H9 (cell line): ENCODE measurements at regions not wholly inside any gene's neighbourhood (a gene's known extent, or its start where the extent isn't known, plus 50 kb on each side); places are given as distances from the start of the nearest gene placed in this dataset.
A peak's percentile ranks its signal among the peaks of the same experiment; 100 is the strongest.

Experiments
- DNase-seq: peaks from one replicate; pipeline ENCODE4 v3.0.0-alpha.2; 2017
- H2AFZ ChIP-seq: one replicate; pipeline ENCODE4 v1.6.1; 2013; ENCODE audit warnings: mild to moderate bottlenecking, low read length, control low read depth, moderate library complexity
- H2AK5ac ChIP-seq: 2 replicates; pipeline ENCODE4 v1.6.1; 2013; ENCODE audit warnings: low read length, control low read depth, mixed read lengths; ENCODE audit not compliant: insufficient read length
- H2BK120ac ChIP-seq: one replicate; pipeline ENCODE4 v1.6.1; 2013; ENCODE audit warnings: low read depth, mild to moderate bottlenecking, low read length, control low read depth, inconsistent platforms; ENCODE audit not compliant: poor library complexity, severe bottlenecking
- H2BK12ac ChIP-seq: 2 replicates; pipeline ENCODE4 v1.6.1; 2013; ENCODE audit warnings: low read length, control low read depth, mixed read lengths, low read depth; ENCODE audit not compliant: insufficient read length
- H2BK15ac ChIP-seq: 2 replicates; pipeline ENCODE4 v1.6.1; 2013; ENCODE audit warnings: low read depth, low read length, control low read depth
- H2BK20ac ChIP-seq: one replicate; pipeline ENCODE4 v1.6.1; 2013; ENCODE audit warnings: low read depth, mild to moderate bottlenecking, low read length, control low read depth, inconsistent platforms; ENCODE audit not compliant: poor library complexity, severe bottlenecking
- H2BK5ac ChIP-seq: 2 replicates; pipeline ENCODE4 v1.6.1; 2013; ENCODE audit warnings: low read length, control low read depth, mixed read lengths; ENCODE audit not compliant: insufficient read length
- H3K14ac ChIP-seq: 2 replicates; pipeline ENCODE4 v1.6.1; 2013; ENCODE audit warnings: low read length, control low read depth; ENCODE audit not compliant: insufficient read depth
- H3K18ac ChIP-seq: 2 replicates; pipeline ENCODE4 v1.6.1; 2013; ENCODE audit warnings: low read depth, mild to moderate bottlenecking, mixed read lengths, low read length, control low read depth; ENCODE audit not compliant: insufficient read length
- H3K23ac ChIP-seq: 2 replicates; pipeline ENCODE4 v1.6.1; 2013; ENCODE audit warnings: low read length, control low read depth, mixed read lengths, low read depth; ENCODE audit not compliant: insufficient read length
- H3K23me2 ChIP-seq: 2 replicates; pipeline ENCODE4 v1.6.1; 2013; ENCODE audit warnings: low read depth, mild to moderate bottlenecking, mixed read lengths, low read length, control low read depth; ENCODE audit not compliant: insufficient read length, poor library complexity, severe bottlenecking
- H3K27ac ChIP-seq: 2 replicates; pipeline ENCODE4 v1.5.1; 2013; ENCODE audit warnings: low read length, control low read depth, mixed read lengths, low read depth; ENCODE audit not compliant: insufficient read length
- H3K27me3 ChIP-seq: 2 replicates; pipeline ENCODE4 v1.6.1; 2013; ENCODE audit warnings: low read length, control low read depth, inconsistent platforms; ENCODE audit not compliant: insufficient read depth
- H3K4ac ChIP-seq: 2 replicates; pipeline ENCODE4 v1.6.1; 2013; ENCODE audit warnings: low read depth, mild to moderate bottlenecking, control low read depth, inconsistent platforms, low read length, moderate library complexity
- H3K4me1 ChIP-seq: 2 replicates; pipeline ENCODE4 v1.6.1; 2013; ENCODE audit warnings: low read length, control low read depth, inconsistent platforms; ENCODE audit not compliant: insufficient read depth
- H3K4me2 ChIP-seq: 2 replicates; pipeline ENCODE4 v1.6.1; 2013; ENCODE audit warnings: low read length, control low read depth, mixed read lengths; ENCODE audit not compliant: insufficient read length, insufficient read depth
- H3K56ac ChIP-seq: 2 replicates; pipeline ENCODE4 v1.6.1; 2013; ENCODE audit warnings: low read depth, mild to moderate bottlenecking, mixed read lengths, low read length, control low read depth; ENCODE audit not compliant: insufficient read length
- H3K79me1 ChIP-seq: 2 replicates; pipeline ENCODE4 v1.6.1; 2013; ENCODE audit warnings: low read depth, mild to moderate bottlenecking, moderate library complexity, low read length, control low read depth, inconsistent platforms; ENCODE audit not compliant: insufficient read depth, poor library complexity, severe bottlenecking
- H3K79me2 ChIP-seq: 2 replicates; pipeline ENCODE4 v1.6.1; 2013; ENCODE audit warnings: low read length, control low read depth, inconsistent platforms; ENCODE audit not compliant: insufficient read depth
- H3K9ac ChIP-seq: 2 replicates; pipeline ENCODE4 v1.6.1; 2013; ENCODE audit warnings: low read length, control low read depth, mixed read lengths; ENCODE audit not compliant: insufficient read length; ENCODE audit errors: extremely low read depth
- H3K9me3 ChIP-seq: one replicate; pipeline ENCODE4 v1.6.1; 2013; ENCODE audit warnings: low read depth, low read length, inconsistent platforms; ENCODE audit not compliant: control insufficient read depth
- H3T11ph ChIP-seq: one replicate; pipeline ENCODE4 v1.6.1; 2013; ENCODE audit warnings: mild to moderate bottlenecking, low read length, control low read depth, inconsistent platforms
- H4K20me1 ChIP-seq: one replicate; pipeline ENCODE4 v1.6.1; 2013; ENCODE audit not compliant: control insufficient read depth, insufficient read length, insufficient read depth
- H4K5ac ChIP-seq: 2 replicates; pipeline ENCODE4 v1.6.1; 2013; ENCODE audit warnings: low read depth, mild to moderate bottlenecking, mixed read lengths, low read length, control low read depth; ENCODE audit not compliant: insufficient read length
- H4K8ac ChIP-seq: replicated peaks from 2 replicates; pipeline ENCODE4 v1.6.1; 2013; ENCODE audit warnings: low read length, control low read depth, mixed read lengths, low read depth; ENCODE audit not compliant: insufficient read length
- H4K91ac ChIP-seq: 2 replicates; pipeline ENCODE4 v1.6.1; 2013; ENCODE audit warnings: low read depth, mild to moderate bottlenecking, moderate library complexity, mixed read lengths, low read length, control low read depth; ENCODE audit not compliant: insufficient read length
- H3K27ac Mint-ChIP-seq, 3 experiments: 2 replicates in 2 of 3; 3 replicates in 1 of 3; pipeline ENCODE4 v1.8.0; 2020 to 2021; ENCODE audit warnings: mixed read lengths in 3 of 3, mild to moderate bottlenecking in 1 of 3, moderate library complexity in 1 of 3
- H3K27me3 Mint-ChIP-seq: 2 replicates; pipeline ENCODE4 v1.8.0; 2021; ENCODE audit warnings: low read depth, mild to moderate bottlenecking, moderate library complexity, mixed read lengths
- H3K36me3 Mint-ChIP-seq, 3 experiments: 2 replicates in 2 of 3; 3 replicates in 1 of 3; pipeline ENCODE4 v1.8.0; 2020 to 2021; ENCODE audit warnings: low read depth in 3 of 3, mixed read lengths in 3 of 3; ENCODE audit not compliant: insufficient read depth in 1 of 3
- H3K4me1 Mint-ChIP-seq, 2 experiments: 2 replicates each; pipeline ENCODE4 v1.8.0; 2020; ENCODE audit warnings: mixed read lengths in 2 of 2
- H3K4me3 Mint-ChIP-seq, 2 experiments: 2 replicates in 1 of 2; 3 replicates in 1 of 2; pipeline ENCODE4 v1.8.0; 2020 to 2021; ENCODE audit warnings: mild to moderate bottlenecking in 2 of 2, mixed read lengths in 2 of 2, moderate library complexity in 1 of 2
- H3K9me3 Mint-ChIP-seq, 2 experiments: 2 replicates in 1 of 2; 3 replicates in 1 of 2; pipeline ENCODE4 v1.8.0; 2020; ENCODE audit warnings: mild to moderate bottlenecking in 2 of 2, mixed read lengths in 2 of 2, moderate library complexity in 1 of 2
- WGBS: extraction: QIAGEN DNeasy Blood & Tissue Kit; methylation state at CpG from one replicate; pipeline ENCODE4 v1.1.7; 2013; ENCODE audit warnings: missing lambda C conversion rate, low lambda C conversion rate, mixed read lengths; ENCODE audit not compliant: insufficient read length; ENCODE audit errors: extremely low coverage; 5-methylcytosine and 5-hydroxymethylcytosine counted together
- TF ChIP-seq, protein P1 (sequence below): fragments of 200-600 bp; sonication (generic); conservative IDR thresholded peaks from 3 replicates; pipeline ENCODE4 v1.8.0; 2021; ENCODE audit warnings: antibody characterized with exemption, mild to moderate bottlenecking

DNA sequence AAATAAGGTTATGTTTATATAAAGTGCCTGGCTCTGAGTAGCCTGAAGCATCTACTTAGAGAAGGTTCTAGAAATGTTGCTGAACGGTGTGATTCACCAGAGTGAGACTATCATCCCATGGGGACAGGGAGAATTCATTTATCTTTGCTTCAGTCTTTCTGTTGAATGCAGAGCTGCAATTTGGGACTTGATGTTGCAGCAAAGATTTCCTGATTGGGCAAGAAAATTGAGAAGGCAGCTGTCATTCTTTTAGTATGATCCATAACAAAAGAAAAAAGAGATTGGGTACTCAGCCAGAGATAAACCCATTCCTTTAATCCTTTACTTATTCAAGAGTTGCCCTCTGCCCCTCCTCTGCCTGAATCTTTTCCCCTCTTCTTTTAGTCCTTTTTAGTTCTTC is 456.3 kb upstream of the WWC1 start:
- no peaks in the 10 kb centered on the region for H3K79me1 ChIP-seq
- no peak overlapping the region for H3K9ac ChIP-seq
- no peak overlapping the region for H3K18ac ChIP-seq
- peaks cover 0 to 2% (median 0%) of the 10 kb centered on the region in 3 experiments; a peak in 2 of 7 replicates for H3K36me3 Mint-ChIP-seq
- H2BK5ac ChIP-seq: no peak overlapping the region
- peak overlapping the region in 1 of 3 experiments; percentile 46; a peak in 1 of 7 replicates for H3K27ac Mint-ChIP-seq
- H4K8ac ChIP-seq: no peak overlapping the region
- no peak overlapping the region for H2BK15ac ChIP-seq
- no peak overlapping the region for H2AFZ ChIP-seq
- no peak overlapping the region for H3K27ac ChIP-seq
- H3K4ac ChIP-seq: no peak overlapping the region
- no peak overlapping the region for H3K23ac ChIP-seq
- H3K4me1 ChIP-seq: no peaks in the 10 kb centered on the region
- DNase-seq: no peak
- no peak overlapping the region for H2BK120ac ChIP-seq
- TF ChIP-seq, protein P1, sequence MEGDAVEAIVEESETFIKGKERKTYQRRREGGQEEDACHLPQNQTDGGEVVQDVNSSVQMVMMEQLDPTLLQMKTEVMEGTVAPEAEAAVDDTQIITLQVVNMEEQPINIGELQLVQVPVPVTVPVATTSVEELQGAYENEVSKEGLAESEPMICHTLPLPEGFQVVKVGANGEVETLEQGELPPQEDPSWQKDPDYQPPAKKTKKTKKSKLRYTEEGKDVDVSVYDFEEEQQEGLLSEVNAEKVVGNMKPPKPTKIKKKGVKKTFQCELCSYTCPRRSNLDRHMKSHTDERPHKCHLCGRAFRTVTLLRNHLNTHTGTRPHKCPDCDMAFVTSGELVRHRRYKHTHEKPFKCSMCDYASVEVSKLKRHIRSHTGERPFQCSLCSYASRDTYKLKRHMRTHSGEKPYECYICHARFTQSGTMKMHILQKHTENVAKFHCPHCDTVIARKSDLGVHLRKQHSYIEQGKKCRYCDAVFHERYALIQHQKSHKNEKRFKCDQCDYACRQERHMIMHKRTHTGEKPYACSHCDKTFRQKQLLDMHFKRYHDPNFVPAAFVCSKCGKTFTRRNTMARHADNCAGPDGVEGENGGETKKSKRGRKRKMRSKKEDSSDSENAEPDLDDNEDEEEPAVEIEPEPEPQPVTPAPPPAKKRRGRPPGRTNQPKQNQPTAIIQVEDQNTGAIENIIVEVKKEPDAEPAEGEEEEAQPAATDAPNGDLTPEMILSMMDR: no peak
- no peak overlapping the region for H3K4me3 Mint-ChIP-seq
- no peak overlapping the region for H3K14ac ChIP-seq
- no peak overlapping the region for H2BK20ac ChIP-seq
- H3K27me3 ChIP-seq: no peaks in the 10 kb centered on the region
- peaks cover 19 to 22% of the 10 kb centered on the region in 2 experiments for H3K4me1 Mint-ChIP-seq
- no peaks in the 10 kb centered on the region for H4K20me1 ChIP-seq
- no peaks in the 10 kb centered on the region for H3K9me3 Mint-ChIP-seq
- no peak overlapping the region for H3T11ph ChIP-seq
- H3K79me2 ChIP-seq: no peaks in the 10 kb centered on the region
- H3K27me3 Mint-ChIP-seq: no peaks in the 10 kb centered on the region; the same call in 1 of the 2 replicates
- H2AK5ac ChIP-seq: no peak overlapping the region
- WGBS: no CpG with 5 or more reads among the region's 1 CpG
- H3K23me2 ChIP-seq: no peaks in the 10 kb centered on the region
- H4K5ac ChIP-seq: no peak overlapping the region
- no peak overlapping the region for H3K4me2 ChIP-seq
- H3K9me3 ChIP-seq: no peaks in the 10 kb centered on the region
- no peak overlapping the region for H2BK12ac ChIP-seq
- no peak overlapping the region for H4K91ac ChIP-seq
- no peak overlapping the region for H3K56ac ChIP-seq
